Neural progenitor cell (in vitro differentiated cells): ENCODE measurements at regions not wholly inside any gene's neighbourhood (a gene's known extent, or its start where the extent isn't known, plus 50 kb on each side); places are given as distances from the start of the nearest gene placed in this dataset.

Experiments used
- CTCF ChIP-seq: fragments of 200-600 bp; sonication (generic); IDR thresholded peaks from 2 replicates; pipeline ENCODE4 v1.5.1; 2017; ENCODE audit warnings: antibody characterized with exemption, mild to moderate bottlenecking
- EZH2phosphoT487 ChIP-seq: fragments of 200-600 bp; sonication (generic); IDR thresholded peaks from 2 replicates; pipeline ENCODE4 v1.6.1; 2017; ENCODE audit warnings: antibody characterized with exemption

- no peak for TF ChIP-seq CTCF
- no peak for TF ChIP-seq EZH2phosphoT487
Measured at GRCh38 chr7:159247910-159248309, 103.2 kb upstream of the VIPR2 start.
